Testis (tissue), 2 donors: ENCODE measurements at regions not wholly inside any gene's neighbourhood (a gene's known extent, or its start where the extent isn't known, plus 50 kb on each side); places are given as distances from the start of the nearest gene placed in this dataset.

Source experiments
- DNase-seq: peaks from one replicate; pipeline ENCODE4 v3.0.0-alpha.2; 2019
- H3K27ac ChIP-seq, 2 donors: fragments of 200-600 bp; sonication (generic); one replicate each; pipeline ENCODE4 v1.5.1; 2019
- H3K27me3 ChIP-seq: fragments of 200-600 bp; sonication (generic); one replicate; pipeline ENCODE4 v1.5.1; 2019
- H3K36me3 ChIP-seq: fragments of 200-600 bp; sonication (generic); one replicate; pipeline ENCODE4 v1.5.1; 2017; ENCODE audit warnings: low read depth; ENCODE audit errors: missing control alignments
- H3K4me1 ChIP-seq: fragments of 200-600 bp; sonication (generic); one replicate; pipeline ENCODE4 v1.5.1; 2019
- H3K4me3 ChIP-seq, 2 donors: fragments of 200-600 bp; sonication (generic); one replicate each; pipeline ENCODE4 v1.5.1; 2017 to 2019
- H3K9me3 ChIP-seq: fragments of 200-600 bp; sonication (generic); one replicate; pipeline ENCODE4 v1.5.1; 2017
- POLR2A ChIP-seq: fragments of 450-650 bp; IDR thresholded peaks from one replicate; pipeline ENCODE4 v1.6.1; 2017; ENCODE audit warnings: antibody characterized with exemption, mild to moderate bottlenecking, moderate library complexity
- WGBS, 2 donors: methylation state at CpG; one replicate each; pipeline ENCODE4 v1.1.5; 2018; 5-methylcytosine and 5-hydroxymethylcytosine counted together
- intact Hi-C: fragments of 100-400 bp; cut with DNase I; formaldehyde crosslinking; loops from one replicate; pipeline ENCODE4 v1.15.1; 2023; ENCODE audit warnings: low total_unique reads
- TF ChIP-seq, protein P1 (sequence below), 3 experiments: fragments of 450-650 bp in 2 of 3; fragments of 200-600 bp in 1 of 3; sonication (generic) in 1 of 3; IDR thresholded peaks; one replicate each; pipeline ENCODE4 v1.5.1; 2016 to 2019; ENCODE audit warnings: antibody characterized with exemption in 3 of 3, mild to moderate bottlenecking in 2 of 3, moderate library complexity in 1 of 3

DNA sequence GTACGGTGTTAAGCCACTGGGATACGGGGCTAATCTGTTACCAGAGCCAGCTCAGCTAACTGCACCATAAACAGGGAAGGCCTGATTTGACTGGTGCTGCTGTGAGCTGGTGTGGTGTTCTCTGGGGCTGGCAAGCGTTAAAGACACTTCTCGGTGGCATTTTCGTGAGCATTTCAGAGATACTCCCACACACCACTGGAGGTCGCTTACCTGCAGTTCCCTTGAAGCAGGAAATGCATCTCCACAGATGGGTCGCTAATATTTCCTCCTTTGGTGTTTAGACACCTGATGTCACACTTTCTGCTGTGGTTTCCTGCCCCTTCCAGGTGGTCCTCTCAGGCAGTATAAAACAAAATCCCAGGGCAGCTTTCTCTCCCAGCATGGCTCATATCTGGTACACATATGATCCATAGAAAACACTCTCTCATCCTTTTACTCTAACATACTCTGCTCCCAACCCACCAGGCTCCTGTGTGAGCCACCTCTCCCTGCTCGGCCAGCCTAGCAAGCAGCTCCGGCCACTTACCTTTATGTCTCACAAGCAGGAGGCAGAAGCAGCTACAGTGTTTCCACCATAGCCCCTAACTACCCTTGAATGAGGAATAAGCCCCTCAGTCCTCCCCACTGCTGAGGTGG is 129.9 kb upstream of the GRIN2B start:
- TF ChIP-seq, protein P1, sequence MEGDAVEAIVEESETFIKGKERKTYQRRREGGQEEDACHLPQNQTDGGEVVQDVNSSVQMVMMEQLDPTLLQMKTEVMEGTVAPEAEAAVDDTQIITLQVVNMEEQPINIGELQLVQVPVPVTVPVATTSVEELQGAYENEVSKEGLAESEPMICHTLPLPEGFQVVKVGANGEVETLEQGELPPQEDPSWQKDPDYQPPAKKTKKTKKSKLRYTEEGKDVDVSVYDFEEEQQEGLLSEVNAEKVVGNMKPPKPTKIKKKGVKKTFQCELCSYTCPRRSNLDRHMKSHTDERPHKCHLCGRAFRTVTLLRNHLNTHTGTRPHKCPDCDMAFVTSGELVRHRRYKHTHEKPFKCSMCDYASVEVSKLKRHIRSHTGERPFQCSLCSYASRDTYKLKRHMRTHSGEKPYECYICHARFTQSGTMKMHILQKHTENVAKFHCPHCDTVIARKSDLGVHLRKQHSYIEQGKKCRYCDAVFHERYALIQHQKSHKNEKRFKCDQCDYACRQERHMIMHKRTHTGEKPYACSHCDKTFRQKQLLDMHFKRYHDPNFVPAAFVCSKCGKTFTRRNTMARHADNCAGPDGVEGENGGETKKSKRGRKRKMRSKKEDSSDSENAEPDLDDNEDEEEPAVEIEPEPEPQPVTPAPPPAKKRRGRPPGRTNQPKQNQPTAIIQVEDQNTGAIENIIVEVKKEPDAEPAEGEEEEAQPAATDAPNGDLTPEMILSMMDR (IDR thresholded peaks at IDR 0.05) = no peak
- TF ChIP-seq POLR2A = no peak
- Histone ChIP-seq H3K4me1 (no peaks in the 10 kb centered on the region), H3K36me3 (no peaks in the 10 kb centered on the region), H3K27me3 (no peaks in the 10 kb centered on the region), H3K27ac (no peak overlapping the region), H3K9me3 (no peaks in the 10 kb centered on the region), H3K4me3 (no peak overlapping the region)
- DNase-seq = no peak
- 47 to 54% methylated on average over 9 of the region's 9 CpGs for WGBS, 2 donors
- intact Hi-C loops = no loop called here

DNA sequence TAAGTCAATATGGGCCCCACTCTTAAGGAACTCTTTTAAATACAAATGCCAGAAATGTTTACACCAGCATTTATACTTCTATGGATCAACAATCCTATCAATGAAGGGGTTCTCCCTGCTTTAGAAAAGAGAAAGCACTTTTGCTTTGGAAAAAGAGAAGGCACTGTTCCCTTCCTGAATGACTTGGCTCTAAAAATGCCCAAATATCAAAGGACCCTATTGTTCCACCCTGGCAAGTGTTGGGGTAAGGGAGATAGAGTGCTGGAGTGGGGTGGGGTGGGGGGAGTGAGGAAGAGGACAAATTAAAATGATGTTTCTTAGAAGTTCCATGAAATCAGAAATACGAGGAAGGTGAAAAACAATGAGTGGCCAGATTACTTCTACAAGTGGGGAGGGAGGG is 131.6 kb upstream of the GRIN2B start:
- Histone ChIP-seq H3K9me3 (no peaks in the 10 kb centered on the region), H3K4me1 (no peaks in the 10 kb centered on the region), H3K4me3 (no peak overlapping the region), H3K27me3 (no peaks in the 10 kb centered on the region), H3K36me3 (no peaks in the 10 kb centered on the region), H3K27ac (no peak overlapping the region)
- no peak for DNase-seq
- intact Hi-C loops = no loop called here
- 69 to 72% methylated on average over 1 of the region's 1 CpG for WGBS, 2 donors
- TF ChIP-seq, protein P1 (IDR thresholded peaks at IDR 0.05) = no peak

- Histone ChIP-seq H3K4me1 (no peaks in the 10 kb centered on the region), H3K27me3 (no peaks in the 10 kb centered on the region), H3K36me3 (no peaks in the 10 kb centered on the region), H3K27ac (no peak overlapping the region), H3K4me3 (no peak overlapping the region), H3K9me3 (no peaks in the 10 kb centered on the region)
- 96 to 100% methylated on average over 2 of the region's 2 CpGs for WGBS, 2 donors
- intact Hi-C loops = no loop called here
- no peak for DNase-seq
- TF ChIP-seq POLR2A = no peak
Observed at GRCh38 chr12:14126692-14127091, 145.3 kb upstream of the GRIN2B start.

DNA sequence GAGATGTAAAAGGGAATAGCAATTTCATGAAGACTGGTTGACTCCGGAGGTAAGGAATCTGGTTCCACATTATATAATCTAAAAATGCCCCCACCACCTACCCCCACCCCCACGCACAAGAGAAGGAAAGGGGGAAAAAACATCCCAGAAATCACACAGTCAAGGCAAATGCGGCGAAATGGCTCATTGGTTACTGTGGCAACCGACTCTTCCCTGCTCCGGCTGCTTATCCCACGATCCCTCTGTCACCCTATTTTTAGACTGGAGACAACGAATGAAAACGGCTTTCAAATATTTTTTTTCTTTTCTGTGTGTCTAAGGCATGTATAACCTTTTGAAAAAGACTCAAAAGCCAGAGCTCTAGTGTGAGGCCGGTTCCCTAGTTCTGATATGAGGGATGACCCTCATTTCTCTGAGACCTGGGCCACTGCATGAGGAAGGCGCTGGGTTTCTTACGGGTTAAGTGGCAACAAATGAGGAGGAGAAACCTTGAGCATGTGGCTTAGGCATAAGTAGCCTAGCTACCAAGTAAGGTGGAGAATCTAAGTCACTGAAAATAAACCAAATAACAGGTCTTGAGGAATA is 148.3 kb upstream of the GRIN2B start:
- intact Hi-C loops = no loop called here
- Histone ChIP-seq H3K4me3 (no peak overlapping the region), H3K27me3 (no peaks in the 10 kb centered on the region), H3K27ac (no peak overlapping the region), H3K9me3 (no peaks in the 10 kb centered on the region), H3K4me1 (no peaks in the 10 kb centered on the region), H3K36me3 (no peaks in the 10 kb centered on the region)
- DNase-seq = no peak
- TF ChIP-seq POLR2A = no peak
- TF ChIP-seq, protein P1 (IDR thresholded peaks at IDR 0.05) = no peak
- WGBS, 2 donors = 73 to 79% methylated on average over 12 of the region's 12 CpGs

DNA sequence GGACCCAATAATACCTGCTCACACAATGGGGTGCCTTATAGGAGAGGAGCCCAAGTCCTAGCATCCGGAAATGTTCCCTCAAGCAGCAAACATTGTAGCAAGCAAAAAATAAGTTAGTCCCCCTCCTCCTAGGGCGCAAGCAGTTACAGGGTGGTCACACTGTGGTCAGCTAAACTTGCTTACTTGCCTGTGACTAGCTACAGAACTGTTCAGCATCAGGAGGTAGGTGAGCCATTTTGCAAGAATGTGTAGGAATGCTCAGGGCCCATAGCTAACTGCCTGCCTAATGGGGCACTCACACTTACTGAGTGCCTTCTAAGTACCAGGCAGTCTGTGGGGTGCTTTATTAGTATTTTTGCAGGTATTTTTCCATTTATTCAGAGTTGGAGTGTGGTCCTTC is 154.6 kb upstream of the GRIN2B start:
- no peak for DNase-seq
- intact Hi-C loops = no loop called here
- Histone ChIP-seq H3K9me3 (no peaks in the 10 kb centered on the region), H3K27ac (no peak overlapping the region), H3K36me3 (no peaks in the 10 kb centered on the region), H3K4me1 (no peaks in the 10 kb centered on the region), H3K27me3 (no peaks in the 10 kb centered on the region), H3K4me3 (no peak overlapping the region)
- TF ChIP-seq, protein P1 (IDR thresholded peaks at IDR 0.05) = no peak
- WGBS, 2 donors = 89 to 96% methylated on average over 2 of the region's 2 CpGs
